B cell (primary cell): ENCODE measurements at regions not wholly inside any gene's neighbourhood (a gene's known extent, or its start where the extent isn't known, plus 50 kb on each side); places are given as distances from the start of the nearest gene placed in this dataset.

Experiments used
- ATAC-seq: fragments of 200-7000 bp; cut with Tn5 transposase; one replicate; pipeline ENCODE4 v1.10.0; 2021; ENCODE audit warnings: low read depth, mild to moderate bottlenecking, moderate number of reproducible peaks, moderate library complexity
- CTCF ChIA-PET: fragments of 350-600 bp; sonication (Branson Sonifier 250); formaldehyde crosslinking; loops from one replicate; lab custom pipeline; 2021; ENCODE audit warnings: antibody characterized with exemption, inconsistent platforms; lab: Charles Lee
- POLR2A ChIA-PET: fragments of 350-600 bp; sonication (Branson Sonifier 250); formaldehyde crosslinking; loops from one replicate; lab custom pipeline; 2021; ENCODE audit warnings: antibody characterized with exemption; lab: Charles Lee
- DNase-seq: peaks from one replicate; pipeline ENCODE4 v3.0.0; 2013
- H2AFZ ChIP-seq: 2 replicates; pipeline ENCODE4 v1.6.1; 2012; ENCODE audit warnings: mild to moderate bottlenecking, low read depth, low read length; ENCODE audit not compliant: insufficient read depth, poor library complexity, severe bottlenecking
- H3K27ac ChIP-seq, 2 donors: 1 replicate in 1 of 2; 2 replicates in 1 of 2; pipeline ENCODE4 v1.5.1; 2012 to 2013; ENCODE audit warnings: low read length in 2 of 2, mild to moderate bottlenecking in 2 of 2, moderate library complexity in 1 of 2
- H3K27me3 ChIP-seq, 4 experiments: fragments of 200-600 bp in 1 of 4; sonication (generic) in 1 of 4; replicated peaks in 1 of 4; 1 replicate in 2 of 4; 2 replicates in 2 of 4; pipeline versions ENCODE4 v1.6.1 to v1.7.0; 2013 to 2016; ENCODE audit warnings: low read length in 3 of 4, mild to moderate bottlenecking in 2 of 4, mixed read lengths in 1 of 4, moderate library complexity in 1 of 4; ENCODE audit not compliant: insufficient read depth in 4 of 4, control insufficient read depth in 3 of 4; ENCODE audit errors: control extremely low read depth in 1 of 4
- H3K36me3 ChIP-seq, 2 experiments: replicated peaks in 1 of 2; 1 replicate in 1 of 2; 2 replicates in 1 of 2; pipeline versions ENCODE4 v1.6.1 to v1.7.1; 2013; ENCODE audit warnings: low read length in 1 of 2; ENCODE audit not compliant: insufficient read depth in 2 of 2, control insufficient read depth in 1 of 2; ENCODE audit errors: control extremely low read depth in 1 of 2, extremely low read depth in 1 of 2
- H3K4me1 ChIP-seq, 2 donors: fragments of 200-600 bp in 1 of 2; sonication (generic) in 1 of 2; 1 replicate in 1 of 2; 2 replicates in 1 of 2; pipeline versions ENCODE4 v1.5.1 to v1.6.1; 2013 to 2017; ENCODE audit warnings: low read length in 2 of 2; ENCODE audit not compliant: control insufficient read depth in 2 of 2, insufficient read depth in 2 of 2
- H3K4me2 ChIP-seq: replicated peaks from 2 replicates; pipeline ENCODE3; 2012; ENCODE audit warnings: mild to moderate bottlenecking, low read depth, low read length; ENCODE audit not compliant: poor library complexity, severe bottlenecking
- H3K4me3 ChIP-seq, 5 experiments: fragments of 200-600 bp in 1 of 5; sonication (generic) in 1 of 5; 1 replicate in 3 of 5; 2 replicates in 2 of 5; pipeline versions ENCODE4 v1.5.1 to v1.7.0; 2011 to 2016; ENCODE audit warnings: low read length in 4 of 5, mild to moderate bottlenecking in 4 of 5, low read depth in 2 of 5, control low read depth in 1 of 5, moderate library complexity in 1 of 5; ENCODE audit not compliant: insufficient read depth in 1 of 5; ENCODE audit errors: control extremely low read depth in 1 of 5, extremely low read depth in 1 of 5
- H3K79me2 ChIP-seq: fragments of 200-600 bp; sonication (generic); one replicate; pipeline ENCODE4 v1.6.0; 2016; ENCODE audit warnings: low read length; ENCODE audit not compliant: control insufficient read depth, insufficient read depth
- H3K9ac ChIP-seq: fragments of 200-600 bp; sonication (generic); 2 replicates; pipeline ENCODE4 v1.6.1; 2017; ENCODE audit warnings: mild to moderate bottlenecking, low read length, moderate library complexity
- H3K9me3 ChIP-seq, 3 donors: one replicate each; pipeline versions ENCODE4 v1.6.1 to v1.7.1; 2013; ENCODE audit warnings: low read length in 2 of 3; ENCODE audit not compliant: control insufficient read depth in 2 of 3, insufficient read depth in 1 of 3; ENCODE audit errors: control extremely low read depth in 1 of 3
- H4K20me1 ChIP-seq: 2 replicates; pipeline ENCODE4 v1.6.0; 2012; ENCODE audit warnings: mild to moderate bottlenecking, low read length; ENCODE audit not compliant: insufficient read depth, control insufficient read depth, poor library complexity, severe bottlenecking
- H3K27ac Mint-ChIP-seq: one replicate; pipeline ENCODE4 v1.8.0; 2021; ENCODE audit warnings: mixed read lengths
- H3K27me3 Mint-ChIP-seq: one replicate; pipeline ENCODE4 v1.8.0; 2021; ENCODE audit warnings: mixed read lengths
- H3K4me1 Mint-ChIP-seq: one replicate; pipeline ENCODE4 v1.8.0; 2021; ENCODE audit warnings: mixed read lengths
- H3K4me3 Mint-ChIP-seq: one replicate; pipeline ENCODE4 v1.8.0; 2021; ENCODE audit warnings: mixed read lengths
- H3K9me3 Mint-ChIP-seq: one replicate; pipeline ENCODE4 v1.8.0; 2022; ENCODE audit warnings: mixed read lengths; ENCODE audit not compliant: insufficient read depth
- CTCF ChIP-seq: fragments of 200-600 bp; IDR thresholded peaks from one replicate; pipeline ENCODE4 v1.8.0; 2022; ENCODE audit warnings: antibody characterized with exemption, mild to moderate bottlenecking
- EZH2 ChIP-seq: IDR thresholded peaks from 2 replicates; pipeline ENCODE4 v1.6.1; 2012; ENCODE audit warnings: borderline replicate concordance, low read depth, mild to moderate bottlenecking, moderate library complexity, low read length; ENCODE audit not compliant: insufficient read depth, poor library complexity, severe bottlenecking
- WGBS: methylation state at CpG from one replicate; pipeline ENCODE4 v1.1.5; 2013; ENCODE audit warnings: missing lambda C conversion rate; ENCODE audit not compliant: insufficient coverage; 5-methylcytosine and 5-hydroxymethylcytosine counted together
- intact Hi-C: fragments of 100-400 bp; cut with micrococcal nuclease; formaldehyde crosslinking; loops from one replicate; pipeline ENCODE4 v1.10.0; 2022

- H3K4me3 Mint-ChIP-seq = no peak overlapping the region
- no peak overlapping the region for H3K27ac Mint-ChIP-seq
- Histone ChIP-seq H3K27ac (no peak overlapping the region), H3K36me3 (no peaks in the 10 kb centered on the region), H3K4me2 (no peak overlapping the region), H3K9me3 (no peaks in the 10 kb centered on the region), H3K4me3 (no peak overlapping the region), H2AFZ (no peak overlapping the region), H3K4me1 (no peaks in the 10 kb centered on the region), H4K20me1 (no peaks in the 10 kb centered on the region), H3K79me2 (no peaks in the 10 kb centered on the region), H3K9ac (no peak overlapping the region), H3K27me3 (no peaks in the 10 kb centered on the region)
- TF ChIP-seq EZH2 (no peak), CTCF (no peak)
- DNase-seq = no peak
- no peaks in the 10 kb centered on the region for H3K9me3 Mint-ChIP-seq
- ATAC-seq = no peak
- 87% methylated on average over 9 of the region's 10 CpGs for WGBS
- intact Hi-C loops = no loop called here
- peaks cover 3% of the 10 kb centered on the region for H3K27me3 Mint-ChIP-seq
- CTCF ChIA-PET = interaction anchor here (0.8 kb wide), 1 partner anchor 278 kb away, joined by 3 read pairs; no protein-coding TSS in a partner anchor
- peaks cover 6% of the 10 kb centered on the region for H3K4me1 Mint-ChIP-seq
- POLR2A ChIA-PET = no interaction called here
Measured at GRCh38 chr9:129420721-129421120, 200.2 kb downstream of the C9orf50 start.

- TF ChIP-seq CTCF (no peak), EZH2 (no peak)
- POLR2A ChIA-PET = no interaction called here
Measured at GRCh38 chr9:129419382-129419899, 201.5 kb downstream of the C9orf50 start.

More at GRCh38 chr9:129419382-129419899, 201.5 kb downstream of the C9orf50 start:
- Histone ChIP-seq H3K4me3 (no peak overlapping the region), H3K27me3 (no peaks in the 10 kb centered on the region), H3K9ac (no peak overlapping the region), H3K79me2 (no peaks in the 10 kb centered on the region), H3K27ac (no peak overlapping the region), H4K20me1 (no peaks in the 10 kb centered on the region), H2AFZ (no peak overlapping the region), H3K36me3 (no peaks in the 10 kb centered on the region), H3K4me2 (no peak overlapping the region), H3K4me1 (peaks cover 6 to 7% of the 10 kb centered on the region in 2 donors), H3K9me3 (no peaks in the 10 kb centered on the region)
- 78% methylated on average over 4 of the region's 7 CpGs for WGBS
- intact Hi-C loops = no loop called here
- H3K4me1 Mint-ChIP-seq = peaks cover 8% of the 10 kb centered on the region
- no peak for DNase-seq
- H3K9me3 Mint-ChIP-seq = no peaks in the 10 kb centered on the region
- H3K27me3 Mint-ChIP-seq = peaks cover 3% of the 10 kb centered on the region
- no peak overlapping the region for H3K27ac Mint-ChIP-seq
- CTCF ChIA-PET = no interaction called here
- H3K4me3 Mint-ChIP-seq = no peak overlapping the region
- ATAC-seq = no peak
